ENCODE measurements at regions not wholly inside any gene's neighbourhood (a gene's known extent, or its start where the extent isn't known, plus 50 kb on each side); places are given as distances from the start of the nearest gene placed in this dataset.

DNA sequence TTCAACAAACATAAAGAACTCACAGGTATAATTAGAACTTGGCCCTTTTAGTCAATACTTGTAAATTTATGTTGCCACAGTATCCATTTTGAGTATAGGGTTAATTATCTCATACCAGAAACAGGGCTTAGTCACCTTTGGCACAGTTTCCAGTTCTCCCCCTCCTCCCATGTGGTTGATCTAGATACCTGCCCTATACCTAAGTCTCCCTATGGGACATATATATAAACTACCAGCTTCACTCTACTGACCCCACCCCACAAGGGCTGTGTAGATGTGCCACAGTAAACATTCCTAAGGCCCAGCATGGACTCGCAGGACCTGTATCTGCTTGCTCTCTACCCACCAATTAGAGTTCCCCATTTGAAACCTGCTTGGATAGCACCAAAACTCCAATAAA is 371.7 kb upstream of the RND3 start:
- Histone ChIP-seq H3K4me3 (ENCODE audit: low read depth, low read length, poor library complexity, severe bottlenecking) (no peak overlapping the region), H3K9ac (ENCODE audit: low read length) (no peak overlapping the region), H3K79me2 (ENCODE audit: insufficient read depth, low read length) (no peaks in the 10 kb centered on the region), H3F3A (ENCODE audit: insufficient read depth, low read length) (no peaks in the 10 kb centered on the region), H3K4me2 (ENCODE audit: low read length) (no peak overlapping the region), H3K27me3 (ENCODE audit: insufficient read depth, low read length) (no peaks in the 10 kb centered on the region), H3K9me2 (ENCODE audit: low read depth, low read length) (no peaks in the 10 kb centered on the region), H4K20me1 (ENCODE audit: insufficient read depth, low read length) (no peaks in the 10 kb centered on the region), H3K9me3 (ENCODE audit: low read length) (no peaks in the 10 kb centered on the region), H3K36me3 (ENCODE audit: insufficient read depth, low read length) (no peaks in the 10 kb centered on the region), H3K27ac (ENCODE audit: low read depth, low read length, poor library complexity, severe bottlenecking) (no peak overlapping the region), H2AFZ (ENCODE audit: low read length) (no peak overlapping the region), H3K4me1 (ENCODE audit: insufficient read depth, low read length, severe bottlenecking) (no peaks in the 10 kb centered on the region)
- TF ChIP-seq, protein P1, sequence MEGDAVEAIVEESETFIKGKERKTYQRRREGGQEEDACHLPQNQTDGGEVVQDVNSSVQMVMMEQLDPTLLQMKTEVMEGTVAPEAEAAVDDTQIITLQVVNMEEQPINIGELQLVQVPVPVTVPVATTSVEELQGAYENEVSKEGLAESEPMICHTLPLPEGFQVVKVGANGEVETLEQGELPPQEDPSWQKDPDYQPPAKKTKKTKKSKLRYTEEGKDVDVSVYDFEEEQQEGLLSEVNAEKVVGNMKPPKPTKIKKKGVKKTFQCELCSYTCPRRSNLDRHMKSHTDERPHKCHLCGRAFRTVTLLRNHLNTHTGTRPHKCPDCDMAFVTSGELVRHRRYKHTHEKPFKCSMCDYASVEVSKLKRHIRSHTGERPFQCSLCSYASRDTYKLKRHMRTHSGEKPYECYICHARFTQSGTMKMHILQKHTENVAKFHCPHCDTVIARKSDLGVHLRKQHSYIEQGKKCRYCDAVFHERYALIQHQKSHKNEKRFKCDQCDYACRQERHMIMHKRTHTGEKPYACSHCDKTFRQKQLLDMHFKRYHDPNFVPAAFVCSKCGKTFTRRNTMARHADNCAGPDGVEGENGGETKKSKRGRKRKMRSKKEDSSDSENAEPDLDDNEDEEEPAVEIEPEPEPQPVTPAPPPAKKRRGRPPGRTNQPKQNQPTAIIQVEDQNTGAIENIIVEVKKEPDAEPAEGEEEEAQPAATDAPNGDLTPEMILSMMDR (IDR thresholded peaks at IDR 0.05; ENCODE audit: low read length): no peak
- no peak for TF ChIP-seq EZH2 (IDR thresholded peaks at IDR 0.05; ENCODE audit: borderline replicate concordance, low read length)

DNA sequence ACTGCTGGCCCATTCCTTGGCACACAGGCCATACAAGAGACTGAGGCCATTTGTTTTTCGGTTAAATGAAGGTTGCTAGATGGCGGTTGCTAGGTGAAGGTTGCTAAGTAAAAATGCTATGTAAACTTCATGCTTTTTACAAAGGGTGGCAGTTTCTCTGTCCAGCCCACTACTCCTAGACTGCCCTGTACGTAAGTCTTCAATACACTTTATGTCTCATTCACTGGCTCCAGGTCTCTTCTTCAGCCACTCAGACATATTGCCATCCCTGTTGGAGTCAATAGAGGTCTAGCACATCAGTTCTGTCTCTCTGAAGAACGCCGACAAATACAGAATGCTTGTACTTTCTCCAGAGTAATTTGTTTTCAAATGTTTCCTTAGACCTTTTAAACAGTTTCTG is 370.9 kb upstream of the RND3 start:
- no peak overlapping the region for H3K4me2 ChIP-seq (ENCODE audit: low read length)
- H3K9ac ChIP-seq (ENCODE audit: low read length): no peak overlapping the region
- H4K20me1 ChIP-seq (ENCODE audit: insufficient read depth, low read length): no peaks in the 10 kb centered on the region
- H3K9me2 ChIP-seq (ENCODE audit: low read depth, low read length): no peaks in the 10 kb centered on the region
- H3K36me3 ChIP-seq (ENCODE audit: insufficient read depth, low read length): no peaks in the 10 kb centered on the region
- H3K4me3 ChIP-seq (ENCODE audit: low read depth, low read length, poor library complexity, severe bottlenecking): no peak overlapping the region
- H3K4me1 ChIP-seq (ENCODE audit: insufficient read depth, low read length, severe bottlenecking): no peaks in the 10 kb centered on the region
- no peaks in the 10 kb centered on the region for H3K9me3 ChIP-seq (ENCODE audit: low read length)
- H3K79me2 ChIP-seq (ENCODE audit: insufficient read depth, low read length): no peaks in the 10 kb centered on the region
- H3K27ac ChIP-seq (ENCODE audit: low read depth, low read length, poor library complexity, severe bottlenecking): no peak overlapping the region
- no peak overlapping the region for H2AFZ ChIP-seq (ENCODE audit: low read length)
- no peaks in the 10 kb centered on the region for H3K27me3 ChIP-seq (ENCODE audit: insufficient read depth, low read length)
- TF ChIP-seq, protein P1 (IDR thresholded peaks at IDR 0.05; ENCODE audit: low read length): no peak
- no peak for TF ChIP-seq EZH2 (IDR thresholded peaks at IDR 0.05; ENCODE audit: borderline replicate concordance, low read length)
- H3F3A ChIP-seq (ENCODE audit: insufficient read depth, low read length): no peaks in the 10 kb centered on the region

DNA sequence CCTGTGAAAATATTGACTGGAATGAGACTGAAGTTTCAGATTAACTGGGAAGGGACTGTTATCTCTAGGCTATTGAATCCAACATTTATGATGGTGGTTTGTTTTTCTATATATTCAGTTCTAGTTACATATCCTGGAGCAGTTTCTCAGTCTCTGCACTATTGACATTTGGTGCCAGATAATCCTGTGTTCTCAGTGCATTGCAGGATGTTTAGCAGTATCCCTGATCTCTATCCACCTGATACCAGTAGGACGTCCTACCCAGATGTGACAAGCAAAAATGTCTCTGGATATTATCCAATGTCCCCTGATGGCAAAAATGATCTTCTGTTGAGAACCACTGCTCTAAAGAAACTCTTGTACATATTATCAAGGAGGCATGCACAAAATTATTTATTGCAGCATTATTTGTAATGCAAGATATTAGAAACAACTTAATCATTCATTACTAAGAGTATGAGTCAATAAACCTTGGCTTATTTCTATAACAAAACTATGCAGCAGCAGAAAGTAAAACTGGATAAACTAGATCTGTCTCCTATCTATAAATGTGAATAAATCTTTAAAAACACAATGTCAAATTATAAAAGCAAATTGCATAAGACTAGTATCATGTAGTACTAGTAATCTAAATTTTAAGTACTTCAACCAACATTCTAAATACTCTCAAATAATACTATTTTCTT is 369.3 kb upstream of the RND3 start:
- no peaks in the 10 kb centered on the region for H3K27me3 ChIP-seq (ENCODE audit: insufficient read depth, low read length)
- H3K36me3 ChIP-seq (ENCODE audit: insufficient read depth, low read length): no peaks in the 10 kb centered on the region
- no peak overlapping the region for H3K9ac ChIP-seq (ENCODE audit: low read length)
- H3K4me2 ChIP-seq (ENCODE audit: low read length): no peak overlapping the region
- H3F3A ChIP-seq (ENCODE audit: insufficient read depth, low read length): no peaks in the 10 kb centered on the region
- no peaks in the 10 kb centered on the region for H3K9me2 ChIP-seq (ENCODE audit: low read depth, low read length)
- no peak overlapping the region for H3K4me3 ChIP-seq (ENCODE audit: low read depth, low read length, poor library complexity, severe bottlenecking)
- H3K4me1 ChIP-seq (ENCODE audit: insufficient read depth, low read length, severe bottlenecking): no peaks in the 10 kb centered on the region
- no peak overlapping the region for H2AFZ ChIP-seq (ENCODE audit: low read length)
- no peaks in the 10 kb centered on the region for H3K79me2 ChIP-seq (ENCODE audit: insufficient read depth, low read length)
- TF ChIP-seq, protein P1 (IDR thresholded peaks at IDR 0.05; ENCODE audit: low read length): no peak
- TF ChIP-seq EZH2 (IDR thresholded peaks at IDR 0.05; ENCODE audit: borderline replicate concordance, low read length): no peak
- H3K9me3 ChIP-seq (ENCODE audit: low read length): no peaks in the 10 kb centered on the region
- no peak overlapping the region for H3K27ac ChIP-seq (ENCODE audit: low read depth, low read length, poor library complexity, severe bottlenecking)
- H4K20me1 ChIP-seq (ENCODE audit: insufficient read depth, low read length): no peaks in the 10 kb centered on the region
